ENCODE measurements at regions not wholly inside any gene's neighbourhood (a gene's known extent, or its start where the extent isn't known, plus 50 kb on each side); places are given as distances from the start of the nearest gene placed in this dataset.

DNA sequence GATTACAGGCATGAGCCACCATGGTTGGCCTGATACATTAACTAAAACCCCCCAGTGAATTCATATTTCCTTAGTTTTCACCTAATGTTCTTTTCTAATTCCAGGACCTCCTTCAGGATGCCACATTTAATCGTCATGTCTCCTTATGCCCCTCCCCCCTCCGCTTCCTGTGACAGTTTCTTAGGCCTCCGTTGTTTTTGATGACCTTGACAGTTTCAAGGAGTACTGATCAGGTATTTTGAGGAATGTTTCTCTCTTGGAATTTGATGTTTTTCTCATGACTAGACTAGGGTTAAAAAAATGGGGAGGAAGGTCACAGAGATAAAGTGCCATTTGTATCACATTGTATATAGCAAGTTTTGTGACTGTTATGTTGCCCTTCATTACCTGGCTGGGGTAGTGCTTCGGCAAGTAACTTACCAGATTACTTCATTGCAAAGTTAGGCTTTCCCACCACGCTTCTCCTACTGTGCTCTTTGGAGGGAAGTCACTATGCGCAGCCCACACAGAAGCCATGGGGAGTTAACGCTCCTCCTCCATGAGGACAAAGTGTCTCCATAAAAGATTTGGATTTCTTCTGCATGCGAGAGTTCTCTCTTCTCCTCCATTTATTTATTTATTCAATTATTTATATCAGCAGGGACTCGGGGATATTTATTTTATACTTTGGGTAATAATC is 99.5 kb downstream of the NCR2 start:
- Histone ChIP-seq H3K4me3 (no peak overlapping the region), H3K4me1 (peaks cover 18 to 60% (median 33%) of the 10 kb centered on the region in 10 experiments)
- no peak for TF ChIP-seq Cebpa-rat (IDR thresholded peaks at IDR 0.05)

DNA sequence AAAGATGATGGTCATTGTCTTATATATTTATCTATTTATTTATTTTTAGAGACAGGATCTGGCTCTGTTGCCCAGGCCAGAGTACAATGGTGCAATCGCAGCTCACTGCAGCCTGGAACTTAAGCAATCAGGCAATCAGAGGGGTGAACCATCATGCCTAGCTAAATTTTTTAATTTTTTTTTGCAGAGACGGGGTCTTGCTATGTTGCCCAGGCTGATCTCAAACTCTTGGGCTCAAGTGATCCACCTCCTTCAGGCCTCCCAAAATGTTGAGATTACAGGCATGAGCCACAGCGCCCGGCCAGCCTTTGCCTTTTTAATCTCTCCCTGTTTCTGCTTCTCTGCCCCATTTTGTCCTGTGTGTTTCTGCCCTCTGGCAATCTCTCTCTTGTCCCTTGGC is 102.2 kb downstream of the NCR2 start:
- H3K9ac ChIP-seq = no peak overlapping the region
- peaks cover 2 to 7% (median 6%) of the 10 kb centered on the region in 11 experiments; a peak in 21 of 22 replicates for H3K27me3 ChIP-seq
- no peak for TF ChIP-seq Cebpa-rat (IDR thresholded peaks at IDR 0.05)
- peak overlapping the region in 5 of 11 experiments; percentile 42 to 96 (median 92); a peak in 8 of 22 replicates for H3K4me2 ChIP-seq
- H3K36me3 ChIP-seq = no peaks in the 10 kb centered on the region
- H3K4me3 ChIP-seq = no peak overlapping the region
- H4K20me1 ChIP-seq = no peaks in the 10 kb centered on the region
- H3K9me3 ChIP-seq (replicated peaks in 1 of 11) = peaks cover 0 to 7% (median 0%) of the 10 kb centered on the region in 11 experiments; a peak in 1 of 22 replicates
- H3K4me1 ChIP-seq = peaks cover 35 to 60% (median 43%) of the 10 kb centered on the region in 10 experiments
- peak overlapping the region in 2 of 11 experiments; percentile 26 to 82; a peak in 2 of 22 replicates for H3K27ac ChIP-seq

More for the DNA sequence above, 99.5 kb downstream of the NCR2 start:
- Histone ChIP-seq H3K4me2 (no peak overlapping the region), H4K20me1 (no peaks in the 10 kb centered on the region), H3K27ac (no peak overlapping the region), H3K27me3 (peaks cover 10 to 21% (median 12%) of the 10 kb centered on the region in 11 experiments), H3K9me3 (replicated peaks in 1 of 11) (peaks cover 0 to 7% (median 0%) of the 10 kb centered on the region in 11 experiments; a peak in 1 of 22 replicates), H3K9ac (no peak overlapping the region), H3K36me3 (no peaks in the 10 kb centered on the region)

DNA sequence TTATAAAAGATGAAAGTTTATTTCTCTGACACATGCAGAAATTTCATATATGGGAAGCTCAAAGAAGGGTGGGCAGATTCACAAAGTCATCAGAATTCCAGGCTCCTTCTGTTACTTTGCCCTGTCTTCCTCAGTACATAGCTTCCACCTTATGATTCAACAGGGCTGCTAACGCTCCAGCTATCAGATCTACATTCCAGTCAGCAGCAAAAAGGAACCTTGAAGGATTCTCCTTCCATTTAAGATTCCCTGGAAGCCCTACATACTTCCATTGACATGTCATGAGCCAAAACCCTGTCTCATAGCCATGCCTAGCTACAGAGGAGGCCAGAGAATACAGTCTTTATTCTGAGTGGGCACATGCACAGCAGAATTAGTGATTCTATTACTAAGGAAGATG is 103.3 kb downstream of the NCR2 start:
- H3K4me3 ChIP-seq = no peak overlapping the region
- peaks cover 12 to 18% (median 16%) of the 10 kb centered on the region in 11 experiments for H3K27me3 ChIP-seq
- no peaks in the 10 kb centered on the region for H4K20me1 ChIP-seq
- peaks cover 36 to 68% (median 48%) of the 10 kb centered on the region in 10 experiments for H3K4me1 ChIP-seq
- no peak overlapping the region for H3K9ac ChIP-seq
- TF ChIP-seq Cebpa-rat (IDR thresholded peaks at IDR 0.05) = no peak
- peak overlapping the region in 10 of 11 experiments; percentile 70 to 96 (median 92); a peak in 20 of 22 replicates for H3K4me2 ChIP-seq
- H3K27ac ChIP-seq = peak overlapping the region in 6 of 11 experiments; percentile 82 to 95 (median 88); a peak in 12 of 22 replicates
- H3K9me3 ChIP-seq (replicated peaks in 1 of 11) = peaks cover 0 to 7% (median 0%) of the 10 kb centered on the region in 11 experiments; a peak in 1 of 22 replicates
- no peaks in the 10 kb centered on the region for H3K36me3 ChIP-seq

DNA sequence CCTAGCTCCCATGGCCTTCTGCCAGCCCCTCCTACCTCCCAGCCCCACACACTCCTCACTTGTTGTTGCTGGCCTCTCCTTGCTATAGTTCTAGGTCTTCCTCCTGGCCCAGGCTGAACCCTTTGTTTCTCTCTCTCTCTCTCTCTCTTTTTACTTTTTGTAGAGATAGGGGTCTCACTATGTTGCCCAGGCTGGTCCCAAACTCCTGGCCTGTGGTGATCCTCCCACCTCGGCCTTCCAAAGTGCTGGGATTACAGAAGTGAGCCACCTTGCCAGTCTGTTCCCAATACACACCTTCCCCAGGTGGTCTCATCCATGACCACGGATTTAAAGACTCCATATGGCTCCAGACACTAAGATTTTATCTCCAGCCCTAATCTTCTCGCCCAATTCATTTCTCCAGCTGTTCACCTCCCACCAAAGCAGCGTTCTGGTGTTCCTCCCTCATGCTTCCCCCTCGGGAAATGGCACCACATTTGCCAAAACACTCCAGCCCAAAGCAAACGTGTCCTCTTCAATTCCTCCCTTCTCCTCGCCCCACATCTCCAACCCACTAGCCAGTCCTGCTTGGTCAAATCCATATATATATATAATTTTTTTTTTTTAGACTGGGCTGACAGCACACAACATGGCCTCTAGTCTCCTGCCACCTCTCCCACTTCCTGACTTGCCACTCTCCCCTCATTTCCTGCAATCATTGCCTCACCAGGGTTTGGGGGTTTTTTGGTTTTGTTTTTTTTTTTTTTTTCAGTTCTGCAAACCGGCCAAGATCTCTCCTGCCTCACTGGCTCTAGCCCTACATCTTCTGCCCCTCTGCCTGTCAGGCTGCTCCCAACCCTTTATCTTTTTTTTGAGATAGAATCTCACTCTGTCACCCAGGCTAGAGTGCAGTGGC is 104.4 kb downstream of the NCR2 start:
- Histone ChIP-seq H3K4me3 (peak overlapping the region in 3 of 10 experiments; percentile 13 to 30 (median 26); a peak in 5 of 20 replicates), H3K27me3 (peaks cover 22 to 28% (median 26%) of the 10 kb centered on the region in 11 experiments), H3K4me2 (peak overlapping the region; percentile 70 to 96 (median 91)), H3K27ac (peak overlapping the region; percentile 25 to 95 (median 83); a peak in 21 of 22 replicates), H3K9ac (peak overlapping the region in 9 of 11 experiments; percentile 26 to 77 (median 67); a peak in 16 of 22 replicates), H3K9me3 (replicated peaks in 1 of 11) (peaks cover 0 to 7% (median 0%) of the 10 kb centered on the region in 11 experiments; a peak in 1 of 22 replicates), H3K36me3 (no peaks in the 10 kb centered on the region), H3K4me1 (peaks cover 36 to 69% (median 48%) of the 10 kb centered on the region in 10 experiments), H4K20me1 (no peaks in the 10 kb centered on the region)
- peak in 9 of 11 experiments; percentile 69 to 92 (median 80); a peak in 18 of 22 replicates for TF ChIP-seq Cebpa-rat (IDR thresholded peaks at IDR 0.05)

DNA sequence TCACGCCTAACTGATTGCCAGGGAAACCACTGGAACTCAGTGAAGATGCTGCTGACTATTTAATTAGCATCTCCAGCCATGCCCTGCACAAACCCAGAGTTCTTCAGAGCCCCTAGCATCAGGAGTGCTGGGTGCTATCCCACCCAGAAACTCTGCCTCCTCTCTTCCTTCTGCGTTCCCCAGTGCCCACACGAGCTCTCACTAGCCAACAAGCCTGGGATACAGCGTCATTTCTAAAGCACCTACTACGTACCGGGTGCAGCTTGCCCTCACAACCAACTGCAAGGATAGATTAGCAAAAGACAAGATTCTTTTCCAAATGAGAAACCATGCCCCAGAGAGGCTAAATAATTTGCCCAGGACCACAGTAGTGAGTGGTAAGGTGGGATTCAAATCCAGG is 105.2 kb upstream of the FOXP4 start:
- H3K4me1 ChIP-seq = peaks cover 36 to 69% (median 48%) of the 10 kb centered on the region in 10 experiments
- H3K9me3 ChIP-seq (replicated peaks in 1 of 11) = peaks cover 0 to 7% (median 0%) of the 10 kb centered on the region in 11 experiments; a peak in 1 of 22 replicates
- no peak for TF ChIP-seq Cebpa-rat (IDR thresholded peaks at IDR 0.05)
- peak overlapping the region in 1 of 11 experiments; percentile 63; a peak in 1 of 22 replicates for H3K9ac ChIP-seq
- H3K4me2 ChIP-seq = peak overlapping the region; percentile 70 to 96 (median 91)
- H3K27ac ChIP-seq = peak overlapping the region in 8 of 11 experiments; percentile 54 to 95 (median 86); a peak in 15 of 22 replicates
- peaks cover 24 to 34% (median 32%) of the 10 kb centered on the region in 11 experiments for H3K27me3 ChIP-seq
- H3K4me3 ChIP-seq = no peak overlapping the region; a peak in 1 of 20 replicates
- no peaks in the 10 kb centered on the region for H4K20me1 ChIP-seq
- H3K36me3 ChIP-seq = no peaks in the 10 kb centered on the region

DNA sequence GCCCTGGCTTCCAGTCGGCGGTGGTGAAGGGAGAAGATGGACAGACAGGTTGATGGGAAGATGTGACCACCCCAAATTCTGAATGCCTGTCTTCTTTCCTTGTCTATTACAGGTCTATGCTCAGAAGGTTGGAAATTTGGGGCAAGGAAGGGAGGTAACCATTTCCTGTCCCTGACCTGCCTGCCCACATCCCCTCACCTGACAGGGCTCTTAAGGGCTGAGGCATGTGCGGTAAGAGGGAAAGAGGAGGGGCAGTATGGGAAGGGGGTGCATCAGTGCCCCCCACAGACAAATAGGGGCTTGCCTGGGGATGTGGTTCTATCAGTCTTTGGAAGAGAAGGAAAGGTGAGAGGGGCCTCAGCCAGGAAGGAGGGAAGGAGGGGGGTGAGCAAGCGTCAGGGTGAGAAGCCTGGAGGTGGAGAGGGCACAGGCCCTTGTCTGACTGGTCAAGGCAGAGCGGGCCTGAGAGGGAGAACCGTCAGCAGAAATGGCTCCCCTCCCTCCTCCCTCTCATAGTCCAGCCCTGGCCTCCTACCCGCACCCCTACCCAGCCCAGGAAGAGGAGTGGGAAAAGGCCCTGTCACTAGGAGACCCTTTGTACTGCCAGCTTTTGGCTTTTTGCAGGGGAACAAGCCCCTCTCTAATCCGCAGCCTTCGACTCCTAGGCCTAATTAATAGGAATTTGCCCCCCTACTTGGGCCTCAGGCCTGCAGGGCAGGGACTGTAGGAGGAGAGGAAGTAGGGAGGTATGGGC is 104.4 kb upstream of the FOXP4 start:
- Histone ChIP-seq H3K4me1 (peaks cover 36 to 69% (median 48%) of the 10 kb centered on the region in 10 experiments), H3K4me3 (no peak overlapping the region), H3K9me3 (replicated peaks in 1 of 11) (peaks cover 0 to 7% (median 0%) of the 10 kb centered on the region in 11 experiments; a peak in 1 of 22 replicates), H3K27ac (peak overlapping the region in 7 of 11 experiments; percentile 4 to 95 (median 87); a peak in 12 of 22 replicates), H4K20me1 (no peaks in the 10 kb centered on the region), H3K9ac (peak overlapping the region in 1 of 11 experiments; percentile 24; a peak in 1 of 22 replicates), H3K4me2 (peak overlapping the region; percentile 28 to 96 (median 91)), H3K27me3 (peaks cover 24 to 34% (median 32%) of the 10 kb centered on the region in 11 experiments), H3K36me3 (no peaks in the 10 kb centered on the region)
- TF ChIP-seq Cebpa-rat (IDR thresholded peaks at IDR 0.05) = no peak

DNA sequence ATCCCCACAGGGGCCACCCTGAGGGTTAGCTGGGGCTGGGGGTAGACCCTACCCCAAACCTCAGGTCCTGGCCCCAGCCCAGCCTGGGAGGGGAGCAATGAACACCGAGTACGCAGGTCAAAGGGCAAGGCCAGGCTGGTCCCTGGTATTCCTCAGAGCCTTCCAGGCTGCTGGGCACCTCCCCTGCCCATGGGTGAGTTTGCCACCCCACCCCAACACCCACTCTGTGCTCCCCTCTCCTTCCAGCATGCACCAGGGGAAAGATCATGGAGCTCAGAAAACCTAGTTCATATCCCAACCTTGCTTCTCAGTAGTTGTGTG is 103.9 kb upstream of the FOXP4 start:
- H3K4me2 ChIP-seq = peak overlapping the region; percentile 28 to 96 (median 91); a peak in 21 of 22 replicates
- H3K9ac ChIP-seq = no peak overlapping the region
- H3K4me1 ChIP-seq = peaks cover 36 to 67% (median 48%) of the 10 kb centered on the region in 10 experiments
- H3K9me3 ChIP-seq (replicated peaks in 1 of 11) = peaks cover 0 to 7% (median 0%) of the 10 kb centered on the region in 11 experiments; a peak in 1 of 22 replicates
- H3K27me3 ChIP-seq = peaks cover 24 to 34% (median 32%) of the 10 kb centered on the region in 11 experiments
- peak overlapping the region in 5 of 11 experiments; percentile 18 to 95 (median 87); a peak in 7 of 22 replicates for H3K27ac ChIP-seq
- H3K4me3 ChIP-seq = no peak overlapping the region
- TF ChIP-seq Cebpa-rat (IDR thresholded peaks at IDR 0.05) = no peak
- H3K36me3 ChIP-seq = no peaks in the 10 kb centered on the region
- no peaks in the 10 kb centered on the region for H4K20me1 ChIP-seq

All from BLaER1 treated with 17β-estradiol and CSF1 and Interleukin-3, amounts not matched to agents 10 nM and 100 nM (cell line).